GM12865 (cell line): ENCODE measurements at regions not wholly inside any gene's neighbourhood (a gene's known extent, or its start where the extent isn't known, plus 50 kb on each side); places are given as distances from the start of the nearest gene placed in this dataset.
"Not testable (repeated sequence)": the region's sequence is repeated elsewhere in the genome, so short reads cannot be mapped to it uniquely, and the experiment has no call there.

Source experiments
- DNase-seq: peaks from one replicate; pipeline ENCODE4 v3.0.0; 2010; ENCODE audit warnings: low read depth
- H3K4me3 ChIP-seq: 2 replicates; pipeline ENCODE4 v1.5.1; 2011; ENCODE audit warnings: mild to moderate bottlenecking, low read depth, low read length, control low read depth
- TF ChIP-seq, protein P1 (sequence below): IDR thresholded peaks from 2 replicates; pipeline ENCODE4 v1.5.1; 2011; ENCODE audit warnings: low read length, control low read depth, low read depth, inconsistent platforms; ENCODE audit not compliant: insufficient read depth; ENCODE audit errors: missing control alignments

DNA sequence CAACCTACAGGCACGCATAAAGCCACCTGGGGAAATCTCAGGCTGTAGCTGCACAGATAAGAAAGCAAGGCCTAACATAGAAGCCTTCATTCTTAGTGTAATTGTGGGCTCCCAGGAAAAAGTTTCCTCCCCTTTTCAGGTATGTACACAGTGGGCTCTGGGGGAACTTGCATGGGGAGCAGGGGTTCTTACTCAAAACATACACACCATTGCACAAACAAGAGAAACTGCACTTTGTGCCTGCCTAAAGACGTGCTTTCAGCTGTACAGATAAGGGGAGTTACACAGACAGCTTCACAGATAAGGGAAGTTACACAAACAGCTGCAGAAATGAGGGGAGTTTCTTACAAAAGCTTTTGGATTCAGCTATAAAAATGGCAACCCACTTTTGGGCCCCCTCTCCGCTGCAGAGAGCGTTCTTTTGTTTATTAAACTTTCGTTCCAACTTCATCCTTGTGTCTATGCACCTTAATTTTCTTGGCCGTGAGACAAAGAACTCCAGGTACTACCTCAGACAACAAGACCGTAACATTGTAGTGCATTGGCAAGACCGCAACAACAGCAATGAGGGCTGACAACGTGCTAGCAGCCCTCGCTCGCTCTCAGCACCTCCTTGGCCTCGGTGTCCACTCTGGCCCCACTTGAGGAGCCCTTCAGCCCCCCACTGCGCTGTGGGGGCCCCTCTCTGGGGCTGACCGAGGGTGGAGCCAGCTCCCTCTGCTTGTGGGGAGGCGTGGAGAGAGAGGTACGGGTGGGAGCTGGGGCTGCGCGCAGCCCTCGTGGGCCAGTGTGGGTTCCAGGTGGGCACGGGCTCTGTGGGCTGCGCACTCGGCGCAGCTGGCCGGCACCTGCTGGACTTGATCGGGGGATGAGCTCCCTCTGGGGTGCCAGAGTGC, 317.5 kb downstream of the RAPGEF2 start:
- H3K4me3 ChIP-seq: no peak overlapping the region
- TF ChIP-seq, protein P1, sequence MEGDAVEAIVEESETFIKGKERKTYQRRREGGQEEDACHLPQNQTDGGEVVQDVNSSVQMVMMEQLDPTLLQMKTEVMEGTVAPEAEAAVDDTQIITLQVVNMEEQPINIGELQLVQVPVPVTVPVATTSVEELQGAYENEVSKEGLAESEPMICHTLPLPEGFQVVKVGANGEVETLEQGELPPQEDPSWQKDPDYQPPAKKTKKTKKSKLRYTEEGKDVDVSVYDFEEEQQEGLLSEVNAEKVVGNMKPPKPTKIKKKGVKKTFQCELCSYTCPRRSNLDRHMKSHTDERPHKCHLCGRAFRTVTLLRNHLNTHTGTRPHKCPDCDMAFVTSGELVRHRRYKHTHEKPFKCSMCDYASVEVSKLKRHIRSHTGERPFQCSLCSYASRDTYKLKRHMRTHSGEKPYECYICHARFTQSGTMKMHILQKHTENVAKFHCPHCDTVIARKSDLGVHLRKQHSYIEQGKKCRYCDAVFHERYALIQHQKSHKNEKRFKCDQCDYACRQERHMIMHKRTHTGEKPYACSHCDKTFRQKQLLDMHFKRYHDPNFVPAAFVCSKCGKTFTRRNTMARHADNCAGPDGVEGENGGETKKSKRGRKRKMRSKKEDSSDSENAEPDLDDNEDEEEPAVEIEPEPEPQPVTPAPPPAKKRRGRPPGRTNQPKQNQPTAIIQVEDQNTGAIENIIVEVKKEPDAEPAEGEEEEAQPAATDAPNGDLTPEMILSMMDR: no peak
- no peak for DNase-seq

DNA sequence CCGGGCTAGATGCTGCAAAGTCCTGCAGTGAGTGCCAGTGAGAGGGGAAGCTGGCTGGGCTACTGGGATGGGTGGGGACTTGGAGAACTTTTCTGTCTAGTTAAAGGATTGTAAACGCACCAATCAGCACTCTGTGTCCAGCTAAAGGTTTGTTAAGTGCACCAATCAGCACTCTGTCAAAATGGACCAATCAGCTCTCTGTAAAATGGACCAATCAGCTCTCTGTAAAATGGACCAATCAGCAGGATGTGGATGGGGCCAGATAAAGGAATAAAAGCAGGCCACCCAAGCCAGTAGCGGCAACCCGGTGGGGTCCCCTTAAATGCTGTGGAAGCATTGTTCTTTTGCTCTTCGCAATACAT, 318.2 kb downstream of the RAPGEF2 start:
- H3K4me3 ChIP-seq, DNase-seq: not testable (repeated sequence)

DNA sequence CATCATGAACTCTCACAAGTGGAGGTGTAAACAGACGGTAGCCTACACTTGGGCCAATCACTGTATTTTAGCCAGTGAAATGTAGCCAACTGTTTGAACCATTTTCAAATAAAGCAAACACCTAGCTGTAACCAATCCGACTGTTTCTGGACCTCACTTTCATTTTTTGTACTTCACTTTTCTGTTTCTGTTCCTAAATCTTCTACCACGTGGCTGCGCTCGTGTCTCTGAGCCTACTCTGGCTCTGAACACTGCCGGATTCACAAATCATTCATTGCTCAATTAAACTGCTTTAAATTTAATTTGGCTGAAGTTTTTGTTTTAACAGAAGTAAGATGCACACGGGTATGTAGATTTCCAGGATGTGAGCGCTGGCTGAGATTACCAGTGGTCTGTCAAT, 319.1 kb downstream of the RAPGEF2 start:
- DNase-seq: no peak
- TF ChIP-seq, protein P1: no peak
- no peak overlapping the region for H3K4me3 ChIP-seq

DNA sequence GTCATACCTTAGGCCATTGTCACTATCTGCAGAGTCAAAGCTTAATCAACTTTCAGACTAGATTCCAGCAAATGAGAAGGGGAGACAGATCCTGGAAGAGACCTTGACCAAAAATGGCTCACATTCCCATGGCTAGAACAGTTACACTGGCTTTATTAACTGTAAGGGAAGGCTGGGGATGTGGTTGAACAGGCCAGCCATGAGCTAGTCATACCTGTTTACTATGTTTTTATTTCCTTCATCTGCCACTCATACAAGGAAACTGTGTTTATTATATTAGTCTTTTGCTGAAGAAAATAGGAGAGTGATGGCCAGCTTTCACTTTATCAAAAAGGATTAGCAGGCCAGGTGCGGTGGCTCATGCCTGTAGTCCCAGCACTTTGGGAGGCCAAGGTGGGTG, 319.7 kb downstream of the RAPGEF2 start:
- TF ChIP-seq, protein P1: no peak
- DNase-seq: no peak
- H3K4me3 ChIP-seq: no peak overlapping the region

DNA sequence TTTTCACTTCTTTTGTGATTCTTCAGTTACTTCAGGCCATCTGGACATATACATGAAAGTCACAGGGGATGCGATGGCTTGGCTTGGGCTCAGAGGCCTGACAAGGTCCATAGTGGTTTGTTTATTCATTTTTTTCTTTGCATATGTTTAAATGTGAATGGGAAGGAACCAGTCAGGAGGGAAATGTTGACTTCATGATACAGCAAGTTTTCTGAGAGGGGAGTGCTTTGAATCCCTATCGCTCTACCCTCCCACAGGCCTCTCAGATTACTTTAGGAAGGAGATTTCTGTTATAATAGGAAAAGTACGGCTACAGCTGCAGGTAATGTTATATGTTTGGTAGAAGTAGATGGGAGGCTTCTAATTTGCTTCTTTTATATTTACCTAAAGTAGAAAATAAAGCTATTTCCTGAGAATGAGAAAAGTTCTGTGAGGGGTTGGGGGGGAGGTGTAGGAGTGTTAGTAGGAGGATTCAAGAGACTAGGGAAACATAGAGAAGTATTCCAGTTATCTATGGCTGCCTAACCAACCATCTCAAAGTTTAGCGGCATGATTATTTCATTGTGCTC, 322.9 kb downstream of the RAPGEF2 start:
- TF ChIP-seq, protein P1: no peak
- DNase-seq: no peak
- no peak overlapping the region for H3K4me3 ChIP-seq

DNA sequence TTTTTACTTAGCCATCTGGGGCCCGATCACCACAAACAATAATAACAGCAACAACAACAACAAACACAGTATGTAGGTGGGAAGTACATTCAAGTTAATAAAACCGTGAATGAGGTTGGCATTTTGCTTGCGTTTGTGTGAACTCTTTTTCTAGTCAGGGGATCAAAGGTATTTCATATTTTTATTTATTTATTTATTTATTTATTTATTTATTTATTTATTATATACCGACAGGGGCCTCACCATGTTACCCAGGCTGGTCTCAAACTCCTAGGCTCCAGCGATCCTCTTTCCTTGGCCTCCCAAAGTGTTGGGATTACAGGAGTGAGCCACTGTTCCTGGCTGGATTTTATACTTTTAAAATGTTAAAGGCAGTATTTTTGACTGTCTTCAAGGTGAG, 325.4 kb downstream of the RAPGEF2 start:
- DNase-seq: no peak
- H3K4me3 ChIP-seq: no peak overlapping the region
- TF ChIP-seq, protein P1: no peak

DNA sequence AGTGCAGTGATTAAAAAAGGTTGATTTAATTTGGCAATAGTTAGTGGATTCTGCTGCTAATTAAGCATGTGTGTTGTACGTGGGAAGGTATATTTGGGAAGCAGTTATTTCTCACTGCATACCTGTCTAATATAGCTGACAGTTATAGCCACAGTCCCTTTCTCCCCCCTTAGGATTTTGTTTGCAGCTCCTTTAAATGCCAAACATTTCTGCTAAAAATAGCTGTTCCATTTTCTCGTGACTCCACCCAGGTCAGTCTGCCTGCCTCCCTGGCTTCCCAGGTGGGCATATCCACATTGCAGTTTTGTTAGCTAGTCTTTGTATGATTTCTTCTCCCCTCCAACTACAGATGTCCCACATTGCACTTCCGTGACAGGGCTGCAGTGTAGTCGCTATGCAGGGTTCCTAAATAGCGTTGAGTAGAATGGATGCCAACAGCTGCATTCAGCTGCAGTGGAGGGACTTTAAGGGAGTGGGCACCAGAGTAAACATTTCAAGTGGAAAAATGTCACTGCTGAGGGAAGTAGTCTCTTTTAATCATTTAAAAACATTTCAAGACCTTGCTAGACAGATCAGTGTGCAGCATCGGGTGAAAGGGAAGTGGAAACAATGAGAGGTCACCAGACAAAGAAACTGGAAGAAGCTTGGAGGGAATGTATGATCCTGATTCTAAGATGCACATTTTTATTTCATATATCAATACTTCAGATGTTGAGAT, 326.3 kb downstream of the RAPGEF2 start:
- DNase-seq: no peak
- H3K4me3 ChIP-seq: no peak overlapping the region
- TF ChIP-seq, protein P1: no peak
